Heart left ventricle (tissue), 13 donors: ENCODE measurements at regions not wholly inside any gene's neighbourhood (a gene's known extent, or its start where the extent isn't known, plus 50 kb on each side); places are given as distances from the start of the nearest gene placed in this dataset.

ENCODE experiments used
- POLR2A ChIP-seq, 2 donors: fragments of 450-650 bp; IDR thresholded peaks; one replicate each; pipeline ENCODE4 v1.6.1; 2017; ENCODE audit warnings: antibody characterized with exemption in 2 of 2, mild to moderate bottlenecking in 2 of 2, moderate library complexity in 2 of 2
- TF ChIP-seq, protein P1 (sequence below), 12 donors: fragments of 200-600 bp; sonication (generic) in 4 of 12; IDR thresholded peaks; one replicate each; pipeline versions ENCODE4 v1.5.0 to v1.8.0; 2018 to 2022; ENCODE audit warnings: antibody characterized with exemption in 12 of 12, mild to moderate bottlenecking in 5 of 12
- donor health status: ischemic (EF 13 %, LVEDD 7.1; RV severe dilation, severe dysfunction).
- donor health status: DM: no; HTN: yes; CAD: no.
- donor health status: DM: no; HTN: no; CAD: no.
- donor health status: ischemic (EF 25% LVEDD 6.9; RV normal size, moderate dysfunction).
- donor health status: ischemic (EF 25% LVEDD 5.7; RV mildly dilated, moderate dysfunction).
- donor health status: ischemic (EF 35%, LVEDD 5.7; RV mildly dilated, moderate dysfunction).
- donor health status: nonischemic (EF 11% LVEDD 7.7; RV severe dilation, severe dysfunction).
- donor health status: DM: yes; HTN: yes; CAD: no.
- donor health status: PGD.
- donor health status: ischemic (EF 29% LVEDD 5.4; RV normal size, mild dysfunction).
- donor health status: nonischemic (EF 23%, LVEDD 6.1; RV moderate dilation, normal function).

DNA sequence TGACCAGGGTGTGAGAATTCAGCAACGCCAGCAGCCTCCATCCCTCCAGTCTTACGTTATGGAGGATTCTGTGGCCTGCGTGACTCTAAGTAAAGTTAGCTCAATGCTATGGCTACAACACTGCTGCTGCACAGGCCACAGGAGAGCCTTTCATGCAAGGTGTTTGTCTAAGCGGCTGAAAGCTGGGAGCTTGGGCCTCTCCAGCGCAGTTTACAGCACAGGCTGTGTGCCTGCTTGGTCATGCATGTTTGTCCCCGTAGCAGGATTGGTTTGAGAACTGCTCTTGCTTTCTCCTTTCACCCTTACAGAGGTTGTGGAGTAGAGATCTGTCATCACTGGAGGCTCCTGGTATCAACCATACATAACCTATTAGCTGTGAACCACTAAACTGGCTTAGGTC is 113.1 kb upstream of the TMCC3 start:
- TF ChIP-seq, protein P1, sequence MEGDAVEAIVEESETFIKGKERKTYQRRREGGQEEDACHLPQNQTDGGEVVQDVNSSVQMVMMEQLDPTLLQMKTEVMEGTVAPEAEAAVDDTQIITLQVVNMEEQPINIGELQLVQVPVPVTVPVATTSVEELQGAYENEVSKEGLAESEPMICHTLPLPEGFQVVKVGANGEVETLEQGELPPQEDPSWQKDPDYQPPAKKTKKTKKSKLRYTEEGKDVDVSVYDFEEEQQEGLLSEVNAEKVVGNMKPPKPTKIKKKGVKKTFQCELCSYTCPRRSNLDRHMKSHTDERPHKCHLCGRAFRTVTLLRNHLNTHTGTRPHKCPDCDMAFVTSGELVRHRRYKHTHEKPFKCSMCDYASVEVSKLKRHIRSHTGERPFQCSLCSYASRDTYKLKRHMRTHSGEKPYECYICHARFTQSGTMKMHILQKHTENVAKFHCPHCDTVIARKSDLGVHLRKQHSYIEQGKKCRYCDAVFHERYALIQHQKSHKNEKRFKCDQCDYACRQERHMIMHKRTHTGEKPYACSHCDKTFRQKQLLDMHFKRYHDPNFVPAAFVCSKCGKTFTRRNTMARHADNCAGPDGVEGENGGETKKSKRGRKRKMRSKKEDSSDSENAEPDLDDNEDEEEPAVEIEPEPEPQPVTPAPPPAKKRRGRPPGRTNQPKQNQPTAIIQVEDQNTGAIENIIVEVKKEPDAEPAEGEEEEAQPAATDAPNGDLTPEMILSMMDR (IDR thresholded peaks at IDR 0.05), result no peak
- TF ChIP-seq POLR2A (IDR thresholded peaks at IDR 0.05), result no peak
